Mononuclear cell (primary cell): ENCODE measurements at regions not wholly inside any gene's neighbourhood (a gene's known extent, or its start where the extent isn't known, plus 50 kb on each side); places are given as distances from the start of the nearest gene placed in this dataset.

Experiments used
- H3K27me3 ChIP-seq: 2 replicates; pipeline ENCODE4 v1.6.0; 2011; ENCODE audit warnings: low read length, control low read depth; ENCODE audit not compliant: insufficient read depth
- H3K4me1 ChIP-seq: 2 replicates; pipeline ENCODE4 v1.5.1; 2011; ENCODE audit warnings: mild to moderate bottlenecking, low read length, control low read depth; ENCODE audit not compliant: insufficient read depth
- H3K4me3 ChIP-seq: 2 replicates; pipeline ENCODE4 v1.5.1; 2011; ENCODE audit warnings: mild to moderate bottlenecking, low read length, moderate library complexity
- H3K9me3 ChIP-seq: 2 replicates; pipeline ENCODE4 v1.5.1; 2011; ENCODE audit warnings: low read depth, mild to moderate bottlenecking, control low read depth, low read length

GRCh38 chr18:22283397-22283796 is 114.0 kb downstream of the GATA6 start:
- no peaks in the 10 kb centered on the region for H3K9me3 ChIP-seq
- H3K27me3 ChIP-seq, result no peaks in the 10 kb centered on the region
- H3K4me3 ChIP-seq, result no peak overlapping the region
- peaks cover 22% of the 10 kb centered on the region for H3K4me1 ChIP-seq

- Histone ChIP-seq H3K4me3 (no peak overlapping the region), H3K9me3 (no peaks in the 10 kb centered on the region), H3K27me3 (no peaks in the 10 kb centered on the region), H3K4me1 (peaks cover 22% of the 10 kb centered on the region)
Measured at GRCh38 chr18:22283116-22283395, 113.7 kb downstream of the GATA6 start.

- Histone ChIP-seq H3K9me3 (no peaks in the 10 kb centered on the region), H3K4me3 (no peak overlapping the region), H3K27me3 (no peaks in the 10 kb centered on the region)
Measured at GRCh38 chr18:22282311-22283115, 113.1 kb downstream of the GATA6 start.

GRCh38 chr18:22280453-22280750 is 111.0 kb downstream of the GATA6 start:
- no peak overlapping the region for H3K4me3 ChIP-seq
- H3K9me3 ChIP-seq, result no peaks in the 10 kb centered on the region
- peaks cover 9% of the 10 kb centered on the region for H3K4me1 ChIP-seq
- no peaks in the 10 kb centered on the region for H3K27me3 ChIP-seq

More at GRCh38 chr18:22282311-22283115, 113.1 kb downstream of the GATA6 start:
- peaks cover 22% of the 10 kb centered on the region for H3K4me1 ChIP-seq

- no peak overlapping the region for H3K4me3 ChIP-seq
- peaks cover 5% of the 10 kb centered on the region for H3K4me1 ChIP-seq
- H3K27me3 ChIP-seq, result no peaks in the 10 kb centered on the region
- no peaks in the 10 kb centered on the region for H3K9me3 ChIP-seq
Measured at GRCh38 chr18:22279741-22280452, 110.5 kb downstream of the GATA6 start.

GRCh38 chr18:22278798-22279197 is 109.4 kb downstream of the GATA6 start:
- Histone ChIP-seq H3K27me3 (no peaks in the 10 kb centered on the region), H3K4me1 (peaks cover 5% of the 10 kb centered on the region), H3K9me3 (no peaks in the 10 kb centered on the region), H3K4me3 (no peak overlapping the region)

- Histone ChIP-seq H3K4me1 (peaks cover 5% of the 10 kb centered on the region), H3K9me3 (no peaks in the 10 kb centered on the region), H3K27me3 (no peaks in the 10 kb centered on the region), H3K4me3 (no peak overlapping the region)
Measured at GRCh38 chr18:22277758-22278157, 108.4 kb downstream of the GATA6 start.

GRCh38 chr18:22276334-22276713 is 106.9 kb downstream of the GATA6 start:
- no peaks in the 10 kb centered on the region for H3K4me1 ChIP-seq

GRCh38 chr18:22275706-22276333 is 106.4 kb downstream of the GATA6 start:
- Histone ChIP-seq H3K4me3 (no peak overlapping the region), H3K9me3 (no peaks in the 10 kb centered on the region), H3K4me1 (no peaks in the 10 kb centered on the region), H3K27me3 (no peaks in the 10 kb centered on the region)

More at GRCh38 chr18:22276334-22276713, 106.9 kb downstream of the GATA6 start:
- Histone ChIP-seq H3K4me3 (no peak overlapping the region), H3K27me3 (no peaks in the 10 kb centered on the region), H3K9me3 (no peaks in the 10 kb centered on the region)

- Histone ChIP-seq H3K4me3 (no peak overlapping the region), H3K27me3 (no peaks in the 10 kb centered on the region), H3K9me3 (no peaks in the 10 kb centered on the region), H3K4me1 (no peaks in the 10 kb centered on the region)
Measured at GRCh38 chr18:22273101-22274039, 104.0 kb downstream of the GATA6 start.

- Histone ChIP-seq H3K9me3 (no peaks in the 10 kb centered on the region), H3K27me3 (no peaks in the 10 kb centered on the region), H3K4me3 (no peak overlapping the region), H3K4me1 (no peaks in the 10 kb centered on the region)
Measured at GRCh38 chr18:22272242-22272641, 102.9 kb downstream of the GATA6 start.

- Histone ChIP-seq H3K27me3 (no peaks in the 10 kb centered on the region), H3K4me3 (no peak overlapping the region), H3K9me3 (no peaks in the 10 kb centered on the region), H3K4me1 (no peaks in the 10 kb centered on the region)
Measured at GRCh38 chr18:22271030-22271429, 101.6 kb downstream of the GATA6 start.

- Histone ChIP-seq H3K4me1 (no peaks in the 10 kb centered on the region), H3K4me3 (no peak overlapping the region), H3K27me3 (no peaks in the 10 kb centered on the region), H3K9me3 (no peaks in the 10 kb centered on the region)
Measured at GRCh38 chr18:22268641-22269128, 99.3 kb downstream of the GATA6 start.

GRCh38 chr18:22267697-22268096 is 98.3 kb downstream of the GATA6 start:
- Histone ChIP-seq H3K4me3 (no peak overlapping the region), H3K27me3 (no peaks in the 10 kb centered on the region), H3K4me1 (no peaks in the 10 kb centered on the region)

GRCh38 chr18:22267225-22267624 is 97.8 kb downstream of the GATA6 start:
- Histone ChIP-seq H3K4me3 (no peak overlapping the region), H3K9me3 (no peaks in the 10 kb centered on the region), H3K4me1 (no peaks in the 10 kb centered on the region), H3K27me3 (no peaks in the 10 kb centered on the region)

More at GRCh38 chr18:22267697-22268096, 98.3 kb downstream of the GATA6 start:
- no peaks in the 10 kb centered on the region for H3K9me3 ChIP-seq
